Stimulated activated naive CD4-positive, alpha-beta T cell (primary cell): ENCODE measurements at regions not wholly inside any gene's neighbourhood (a gene's known extent, or its start where the extent isn't known, plus 50 kb on each side); places are given as distances from the start of the nearest gene placed in this dataset.

Experiments
- DNase-seq, 6 experiments: peaks; one replicate each; lab custom pipeline; 2025; lab: John Stamatoyannopoulos, UW

DNA sequence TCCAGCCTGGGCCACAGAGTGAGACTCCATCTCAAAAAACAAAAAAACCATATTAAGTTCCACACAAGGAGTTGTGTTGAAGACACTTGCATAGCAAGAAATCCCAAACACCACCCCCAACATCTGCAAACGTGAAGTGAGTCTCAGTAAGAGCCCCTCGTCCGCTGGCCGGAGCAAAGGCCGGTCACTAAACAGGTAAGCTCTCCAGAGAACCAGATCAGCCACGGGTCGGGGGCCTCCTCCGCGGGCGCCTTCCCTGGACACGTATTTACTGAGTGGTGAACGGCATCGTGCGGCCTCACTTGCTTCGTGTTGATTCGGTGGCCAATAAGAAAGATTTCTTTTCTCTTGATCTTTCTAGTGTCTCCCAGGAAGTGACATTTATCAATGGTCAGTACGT, 93.6 kb downstream of the MRPL36 start:
- no peak for DNase-seq

GRCh38 chr5:1704676-1705075, 95.0 kb downstream of the MRPL36 start:
- DNase-seq, result no peak

DNA sequence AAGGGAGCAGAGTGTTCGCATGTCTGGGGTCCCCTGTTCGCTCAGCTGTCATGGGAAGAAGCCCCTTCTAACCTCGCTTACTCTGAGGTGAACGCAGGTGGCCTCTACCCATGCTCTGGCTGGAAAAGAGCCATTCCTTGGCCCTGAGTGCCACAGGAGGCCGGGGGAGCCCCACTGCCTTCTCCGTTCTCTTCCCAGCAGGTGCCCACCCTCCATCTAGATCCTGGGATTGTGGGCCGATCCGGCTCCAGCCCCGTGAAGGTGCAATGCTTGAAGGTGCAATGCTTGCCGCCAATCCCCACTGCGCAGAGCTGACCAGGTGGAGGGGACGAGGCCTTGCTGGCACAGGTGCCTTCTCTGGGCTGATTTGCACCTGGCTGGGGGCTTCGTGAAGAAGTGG, 95.4 kb downstream of the MRPL36 start:
- DNase-seq, result no peak

DNA sequence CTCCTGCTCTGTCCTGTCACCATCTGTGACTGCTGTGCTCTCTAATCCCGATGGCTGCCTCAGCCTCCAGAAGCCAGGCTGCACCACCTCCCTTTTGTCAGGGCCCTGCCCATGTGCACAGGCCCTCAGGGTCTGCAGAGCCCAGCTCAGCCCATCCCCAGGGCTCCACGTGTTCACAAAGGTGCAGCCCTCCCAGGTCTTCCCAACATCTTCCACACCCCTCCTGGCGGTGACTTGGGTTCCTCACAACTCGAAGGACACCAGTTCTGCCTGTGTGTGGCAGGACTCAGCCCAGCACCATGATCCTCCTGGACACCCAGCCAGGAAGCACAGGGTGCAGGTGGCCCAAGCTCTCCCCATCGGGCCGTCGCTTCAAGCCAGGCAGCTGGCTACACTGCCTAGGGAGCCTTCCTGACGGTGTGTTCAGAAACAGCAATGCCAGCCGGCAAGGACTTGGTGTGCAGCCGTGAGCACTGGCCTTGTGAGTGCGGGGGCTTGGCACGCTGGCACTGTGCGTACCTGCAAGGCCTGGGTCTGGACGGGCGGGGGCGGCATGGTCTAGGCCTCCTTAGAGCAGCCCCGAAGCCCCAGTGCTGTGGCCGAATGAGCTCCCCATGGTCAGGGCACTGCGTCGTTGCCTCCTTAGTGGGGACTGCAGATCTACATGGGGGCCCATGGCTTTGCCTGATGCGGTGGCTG, 96.1 kb downstream of the MRPL36 start:
- DNase-seq, result no peak

GRCh38 chr5:1702318-1702717, 97.3 kb downstream of the MRPL36 start:
- no peak for DNase-seq

GRCh38 chr5:1701884-1702283, 97.8 kb downstream of the MRPL36 start:
- no peak for DNase-seq

GRCh38 chr5:1701216-1701864, 98.3 kb downstream of the MRPL36 start:
- no peak for DNase-seq

DNA sequence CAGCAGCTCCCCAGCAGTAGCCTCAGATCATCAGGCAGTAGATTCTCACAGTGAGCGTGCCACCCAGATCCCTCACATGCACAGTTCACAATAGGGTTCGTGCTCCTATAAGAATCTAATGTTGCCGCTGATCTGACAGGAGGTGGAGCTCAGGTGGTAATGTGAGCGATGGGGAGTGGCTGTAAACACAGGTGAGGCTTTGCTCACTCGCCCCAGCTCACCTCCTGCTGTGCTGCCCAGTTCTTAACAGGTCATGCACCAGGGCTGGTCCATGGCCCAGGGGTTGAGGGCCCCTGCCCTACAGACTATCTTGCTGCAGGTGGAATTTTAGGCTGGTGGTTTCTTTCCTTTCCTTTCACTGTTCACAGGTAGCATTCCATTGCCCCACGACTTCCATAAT, 100.2 kb downstream of the MRPL36 start:
- no peak for DNase-seq

DNA sequence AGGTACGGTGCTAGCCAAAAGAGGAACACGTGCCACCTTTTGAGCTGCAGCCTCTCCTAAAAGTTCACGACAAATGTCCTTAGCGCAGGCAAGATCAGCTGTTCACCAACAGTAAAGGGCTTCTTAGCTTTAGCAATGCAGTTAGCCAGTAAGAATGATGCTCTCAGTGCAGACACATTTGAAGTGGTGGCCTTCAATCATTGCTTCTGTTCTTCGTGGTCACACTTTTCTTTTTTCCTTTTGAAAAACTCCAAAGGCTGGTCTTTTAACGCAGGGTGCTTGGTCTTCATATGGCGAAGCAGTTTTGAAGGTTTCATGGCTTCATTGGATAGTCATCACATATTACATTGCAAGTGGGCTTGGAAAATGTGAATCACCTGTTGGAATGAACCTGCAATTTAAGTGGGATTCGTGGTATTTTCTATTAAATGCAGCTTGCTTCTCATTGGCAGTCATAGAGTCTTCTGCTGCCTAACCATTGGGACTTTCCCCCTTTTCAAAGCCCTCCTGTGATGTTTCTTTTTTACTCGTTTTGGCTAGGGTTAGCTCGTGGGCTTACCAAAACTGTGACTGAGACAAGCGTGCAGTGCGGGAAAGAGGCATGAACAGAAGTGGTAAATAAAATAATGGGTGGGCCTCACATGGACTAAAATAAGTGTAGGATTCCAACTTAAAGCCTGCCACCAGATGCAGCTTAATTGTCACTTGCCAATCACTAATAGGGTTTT, 100.9 kb downstream of the MRPL36 start:
- DNase-seq, result no peak

- no peak for DNase-seq
These were observed 107.3 kb downstream of the MRPL36 start for GRCh38 chr5:1692381-1692780.

DNA sequence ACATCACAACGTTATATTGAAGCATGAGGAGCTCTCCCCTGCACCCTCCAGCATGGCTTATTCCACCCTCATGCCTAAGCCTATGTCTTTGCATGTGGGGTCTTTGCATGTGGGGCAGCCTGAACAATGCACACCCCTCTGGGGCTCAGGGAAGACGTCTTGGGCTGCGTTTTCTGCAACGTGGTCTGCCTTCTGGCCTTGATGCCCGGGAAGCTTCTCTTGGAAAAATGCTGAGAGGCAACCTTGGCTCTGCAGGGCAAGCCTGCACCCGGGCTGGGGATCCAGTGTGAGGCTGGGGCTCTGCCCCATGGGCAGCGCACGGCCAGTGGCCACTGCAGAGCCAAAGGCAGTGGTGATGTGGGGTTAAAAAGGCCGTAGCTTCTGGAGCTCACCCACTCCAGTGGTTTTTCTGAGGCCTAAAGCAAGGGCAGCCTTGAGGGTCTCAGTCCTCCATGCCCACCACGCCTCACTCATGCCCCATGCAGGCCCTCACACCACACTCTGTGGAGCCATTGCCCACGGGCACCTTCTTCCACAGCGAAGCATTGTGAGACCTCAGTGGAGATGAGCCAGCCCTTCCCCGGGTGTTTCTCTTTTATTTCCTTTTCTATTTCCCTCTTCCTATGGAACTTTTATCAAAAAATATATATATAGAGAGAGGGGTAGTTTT, 112.2 kb downstream of the MRPL36 start:
- no peak for DNase-seq

GRCh38 chr5:1686016-1686802, 113.4 kb downstream of the MRPL36 start:
- DNase-seq, result no peak

DNA sequence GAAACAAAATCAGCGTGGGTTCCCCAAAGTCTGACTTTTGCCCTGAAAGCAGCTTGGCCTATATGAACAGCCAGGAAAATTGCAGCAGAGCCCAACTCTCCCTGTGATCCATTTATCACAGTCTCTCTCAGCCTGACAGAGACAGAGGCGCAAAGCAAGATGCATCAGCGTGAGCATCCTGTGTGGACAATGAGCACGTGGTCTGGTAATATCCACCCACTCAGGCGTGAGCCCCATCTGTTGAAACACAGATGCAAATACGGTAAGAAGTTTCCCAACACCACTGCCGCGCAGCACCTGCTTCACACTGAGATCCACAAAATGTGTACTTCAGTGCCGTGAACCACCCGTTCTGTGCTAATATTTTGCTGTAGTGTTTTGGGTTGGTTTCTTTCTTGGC, 114.6 kb downstream of the MRPL36 start:
- no peak for DNase-seq

GRCh38 chr5:1681955-1682354, 117.7 kb downstream of the MRPL36 start:
- DNase-seq, result no peak

- DNase-seq, result no peak
These were observed 126.5 kb downstream of the MRPL36 start for GRCh38 chr5:1673042-1673677.

- no peak for DNase-seq
These were observed 127.2 kb downstream of the MRPL36 start for GRCh38 chr5:1672396-1672795.

DNA sequence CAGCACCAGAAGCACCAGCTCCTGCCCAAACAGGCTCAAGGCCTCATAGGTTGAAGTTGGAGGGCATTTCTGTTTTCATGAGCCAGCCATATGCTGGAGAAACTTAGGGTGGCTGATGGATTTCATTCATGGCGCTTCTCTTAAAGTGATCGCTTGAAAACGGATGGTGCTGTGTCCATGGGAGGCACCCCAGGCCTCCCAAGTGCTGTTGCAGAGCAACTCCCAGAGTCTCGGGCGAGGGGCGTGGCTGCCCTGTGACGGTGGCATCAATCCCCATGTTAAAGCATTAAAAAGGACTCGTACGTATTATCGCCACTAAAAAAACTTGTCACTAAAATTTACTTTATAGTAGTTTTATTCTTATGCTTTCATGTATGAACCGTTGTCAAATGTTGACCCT, 128.3 kb downstream of the MRPL36 start:
- DNase-seq, result no peak

DNA sequence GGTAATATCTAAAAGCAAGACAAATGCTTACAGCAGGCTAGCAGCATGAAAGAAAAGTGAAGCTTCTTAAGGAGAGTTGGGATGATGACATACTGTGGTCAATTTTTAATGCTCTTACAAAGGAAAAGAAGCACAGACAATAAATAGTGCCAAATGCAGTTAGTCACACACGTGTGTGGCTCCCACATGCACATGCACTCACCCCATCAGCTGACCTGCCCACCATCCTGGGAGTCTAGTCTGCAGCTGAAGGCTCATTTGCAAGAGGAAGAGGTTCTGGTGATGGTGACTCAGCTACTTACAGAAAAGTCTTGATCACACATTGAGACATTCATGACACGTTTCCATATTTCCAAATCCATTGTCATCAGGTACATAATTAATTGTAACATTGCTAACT, 129.3 kb downstream of the MRPL36 start:
- no peak for DNase-seq

GRCh38 chr5:1669276-1670155, 130.1 kb downstream of the MRPL36 start:
- DNase-seq, result no peak

- DNase-seq, result no peak
These were observed 131.4 kb downstream of the MRPL36 start for GRCh38 chr5:1668141-1668721.
